Fibroblast of lung (primary cell): ENCODE measurements at regions not wholly inside any gene's neighbourhood (a gene's known extent, or its start where the extent isn't known, plus 50 kb on each side); places are given as distances from the start of the nearest gene placed in this dataset.

Experiments
- DNase-seq, 2 donors: peaks; one replicate each; pipeline versions ENCODE4 v3.0.0 to v3.0.0-alpha.2; 2010; ENCODE audit warnings: low read depth in 2 of 2
- H2AFZ ChIP-seq: 2 replicates; pipeline ENCODE4 v1.5.1; 2012; ENCODE audit warnings: low read length, control low read depth, inconsistent platforms
- H3K27ac ChIP-seq: 2 replicates; pipeline ENCODE4 v1.5.1; 2011; ENCODE audit warnings: low read length, control low read depth; ENCODE audit not compliant: insufficient read depth
- H3K27me3 ChIP-seq: 2 replicates; pipeline ENCODE4 v1.5.1; 2011; ENCODE audit warnings: mild to moderate bottlenecking, low read length; ENCODE audit not compliant: control insufficient read depth, insufficient read depth
- H3K36me3 ChIP-seq: 2 replicates; pipeline ENCODE4 v1.5.1; 2011; ENCODE audit warnings: low read length; ENCODE audit not compliant: control insufficient read depth, insufficient read depth
- H3K4me1 ChIP-seq: 2 replicates; pipeline ENCODE4 v1.5.1; 2011; ENCODE audit warnings: low read length; ENCODE audit not compliant: control insufficient read depth, insufficient read depth; ENCODE audit errors: extremely low read depth
- H3K4me2 ChIP-seq: 2 replicates; pipeline ENCODE4 v1.5.1; 2011; ENCODE audit warnings: low read length, control low read depth; ENCODE audit not compliant: insufficient read depth; ENCODE audit errors: extremely low read depth
- H3K4me3 ChIP-seq, 4 experiments: fragments of 200-600 bp in 1 of 4; sonication (generic) in 1 of 4; replicated peaks in 1 of 4; 2 replicates each; pipeline ENCODE4 v1.5.1; 2011 to 2016; ENCODE audit warnings: low read length in 4 of 4, low read depth in 3 of 4, mild to moderate bottlenecking in 3 of 4, control low read depth in 2 of 4, inconsistent platforms in 1 of 4, mixed read lengths in 1 of 4; ENCODE audit not compliant: insufficient read depth in 1 of 4; ENCODE audit errors: control extremely low read depth in 1 of 4
- H3K79me2 ChIP-seq: 2 replicates; pipeline ENCODE4 v1.5.1; 2012; ENCODE audit warnings: mild to moderate bottlenecking, low read length, inconsistent platforms; ENCODE audit not compliant: control insufficient read depth, insufficient read depth
- H3K9ac ChIP-seq: 2 replicates; pipeline ENCODE4 v1.5.1; 2011; ENCODE audit warnings: mild to moderate bottlenecking, low read length, control low read depth; ENCODE audit not compliant: insufficient read depth
- H3K9me3 ChIP-seq: 2 replicates; pipeline ENCODE4 v1.5.1; 2012; ENCODE audit warnings: low read depth, low read length; ENCODE audit not compliant: control insufficient read depth, insufficient read depth
- H4K20me1 ChIP-seq: 2 replicates; pipeline ENCODE4 v1.5.1; 2011; ENCODE audit warnings: low read length; ENCODE audit not compliant: control insufficient read depth, insufficient read depth; ENCODE audit errors: extremely low read depth
- EZH2 ChIP-seq: IDR thresholded peaks from 2 replicates; pipeline ENCODE4 v1.5.1; 2012; ENCODE audit warnings: low read length, control low read depth, mild to moderate bottlenecking; ENCODE audit errors: missing control alignments
- TF ChIP-seq, protein P1 (sequence below), 2 donors: IDR thresholded peaks in 1 of 2; conservative IDR thresholded peaks in 1 of 2; 1 replicate in 1 of 2; 2 replicates in 1 of 2; pipeline ENCODE4 v1.5.1; 2011 to 2012; ENCODE audit warnings: low read length in 2 of 2, control low read depth in 1 of 2, inconsistent platforms in 1 of 2, low read depth in 1 of 2, mild to moderate bottlenecking in 1 of 2

DNA sequence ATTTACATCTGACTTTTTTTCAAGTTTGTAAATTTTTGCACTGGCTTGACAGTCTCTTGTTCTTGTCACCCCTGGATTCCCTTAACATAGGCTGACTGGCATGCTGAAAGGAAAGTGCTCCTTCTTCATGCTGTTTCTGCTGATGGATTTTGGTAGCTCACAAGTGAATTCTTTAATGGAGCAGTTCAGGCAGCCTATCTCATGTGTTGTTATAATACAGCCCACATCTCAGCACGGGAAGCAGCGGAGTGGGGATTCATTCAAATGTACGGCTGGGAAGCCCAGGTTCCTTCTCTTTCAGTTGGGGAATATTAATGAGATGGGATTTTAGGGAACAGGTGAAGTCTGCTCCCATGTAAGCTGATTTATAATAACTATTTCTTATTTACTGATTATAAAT, 142.8 kb downstream of the CD8B2 start:
- Histone ChIP-seq H4K20me1 (no peaks in the 10 kb centered on the region), H3K4me2 (no peak overlapping the region), H3K4me3 (no peak overlapping the region), H3K9me3 (no peaks in the 10 kb centered on the region), H3K9ac (no peak overlapping the region), H3K4me1 (no peaks in the 10 kb centered on the region), H3K27ac (no peak overlapping the region), H2AFZ (no peak overlapping the region), H3K36me3 (no peaks in the 10 kb centered on the region), H3K27me3 (no peaks in the 10 kb centered on the region), H3K79me2 (no peaks in the 10 kb centered on the region)
- TF ChIP-seq, protein P1, sequence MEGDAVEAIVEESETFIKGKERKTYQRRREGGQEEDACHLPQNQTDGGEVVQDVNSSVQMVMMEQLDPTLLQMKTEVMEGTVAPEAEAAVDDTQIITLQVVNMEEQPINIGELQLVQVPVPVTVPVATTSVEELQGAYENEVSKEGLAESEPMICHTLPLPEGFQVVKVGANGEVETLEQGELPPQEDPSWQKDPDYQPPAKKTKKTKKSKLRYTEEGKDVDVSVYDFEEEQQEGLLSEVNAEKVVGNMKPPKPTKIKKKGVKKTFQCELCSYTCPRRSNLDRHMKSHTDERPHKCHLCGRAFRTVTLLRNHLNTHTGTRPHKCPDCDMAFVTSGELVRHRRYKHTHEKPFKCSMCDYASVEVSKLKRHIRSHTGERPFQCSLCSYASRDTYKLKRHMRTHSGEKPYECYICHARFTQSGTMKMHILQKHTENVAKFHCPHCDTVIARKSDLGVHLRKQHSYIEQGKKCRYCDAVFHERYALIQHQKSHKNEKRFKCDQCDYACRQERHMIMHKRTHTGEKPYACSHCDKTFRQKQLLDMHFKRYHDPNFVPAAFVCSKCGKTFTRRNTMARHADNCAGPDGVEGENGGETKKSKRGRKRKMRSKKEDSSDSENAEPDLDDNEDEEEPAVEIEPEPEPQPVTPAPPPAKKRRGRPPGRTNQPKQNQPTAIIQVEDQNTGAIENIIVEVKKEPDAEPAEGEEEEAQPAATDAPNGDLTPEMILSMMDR (conservative IDR thresholded peaks at IDR 0.05 in 1 of 2, IDR thresholded peaks at IDR 0.05 in 1 of 2; ENCODE audit: low read depth in 1 of 2, low read length in 2 of 2), result no peak
- TF ChIP-seq EZH2, result no peak
- no peak for DNase-seq

DNA sequence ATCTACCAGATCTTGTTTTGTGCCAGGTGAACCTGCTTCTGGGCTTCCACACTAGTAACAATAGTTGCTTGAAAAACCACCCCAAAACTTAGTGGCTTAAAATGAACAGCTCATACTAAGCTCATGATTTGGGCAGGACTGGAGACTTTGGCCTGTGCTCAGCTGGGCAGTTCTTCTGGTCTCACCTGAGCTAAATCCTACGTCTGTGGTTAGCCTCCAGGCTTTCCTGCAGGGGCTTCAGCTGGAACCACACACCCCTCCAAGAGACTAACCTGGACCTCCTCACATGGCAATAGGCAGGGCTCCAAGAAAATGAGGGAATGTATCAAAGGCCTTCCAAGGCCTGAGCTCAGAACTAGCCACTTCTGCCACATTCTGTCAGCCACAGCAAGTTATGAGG, 144.1 kb downstream of the CD8B2 start:
- Histone ChIP-seq H3K4me3 (no peak overlapping the region), H3K27me3 (no peaks in the 10 kb centered on the region), H3K4me2 (no peak overlapping the region), H3K4me1 (no peaks in the 10 kb centered on the region), H4K20me1 (no peaks in the 10 kb centered on the region), H3K9me3 (no peaks in the 10 kb centered on the region), H3K79me2 (no peaks in the 10 kb centered on the region), H2AFZ (no peak overlapping the region), H3K36me3 (no peaks in the 10 kb centered on the region), H3K9ac (no peak overlapping the region), H3K27ac (no peak overlapping the region)
- TF ChIP-seq, protein P1 (conservative IDR thresholded peaks at IDR 0.05 in 1 of 2, IDR thresholded peaks at IDR 0.05 in 1 of 2; ENCODE audit: low read depth in 1 of 2, low read length in 2 of 2), result no peak
- DNase-seq, result no peak

- Histone ChIP-seq H3K27me3 (no peaks in the 10 kb centered on the region), H3K36me3 (no peaks in the 10 kb centered on the region), H3K27ac (no peak overlapping the region), H4K20me1 (no peaks in the 10 kb centered on the region), H3K4me2 (no peak overlapping the region), H2AFZ (no peak overlapping the region), H3K9me3 (no peaks in the 10 kb centered on the region), H3K79me2 (no peaks in the 10 kb centered on the region), H3K4me1 (no peaks in the 10 kb centered on the region), H3K4me3 (no peak overlapping the region), H3K9ac (no peak overlapping the region)
- DNase-seq, result peak; percentile 1 to 24
- TF ChIP-seq, protein P1 (conservative IDR thresholded peaks at IDR 0.05 in 1 of 2, IDR thresholded peaks at IDR 0.05 in 1 of 2; ENCODE audit: low read depth in 1 of 2, low read length in 2 of 2), result peak in 1 of 2 donors; percentile 20
- TF ChIP-seq EZH2, result no peak
Measured at GRCh38 chr2:106638043-106638442, 150.9 kb downstream of the CD8B2 start.
